ENCODE measurements at regions not wholly inside any gene's neighbourhood (a gene's known extent, or its start where the extent isn't known, plus 50 kb on each side); places are given as distances from the start of the nearest gene placed in this dataset.
"Not testable (repeated sequence)": the region's sequence is repeated elsewhere in the genome, so short reads cannot be mapped to it uniquely, and the experiment has no call there.

- not testable (repeated sequence) for H3K27me3 ChIP-seq (ENCODE audit: control insufficient read depth in 2 of 2, insufficient read depth in 1 of 2, low read length in 1 of 2); H3K36me3 ChIP-seq (ENCODE audit: control insufficient read depth in 2 of 2, insufficient read depth in 2 of 2, low read length in 1 of 2); H3K4me3 ChIP-seq (ENCODE audit: low read length in 2 of 2); H3K27ac ChIP-seq (ENCODE audit: low read depth in 1 of 2, low read length in 1 of 2); H3K4me1 ChIP-seq (ENCODE audit: control insufficient read depth in 2 of 2, insufficient read depth in 2 of 2, low read length in 2 of 2); H3K9me3 ChIP-seq (ENCODE audit: control insufficient read depth in 2 of 2, insufficient read depth in 1 of 2, low read length in 1 of 2); DNase-seq (ENCODE audit: low read depth in 6 of 9, low spot score in 9 of 9)
- no CpG with 5 or more reads among the region's 6 CpGs for WGBS
These were observed 165.8 kb upstream of the NBPF9 start for GRCh38 chr1:149269001-149269702.

DNA sequence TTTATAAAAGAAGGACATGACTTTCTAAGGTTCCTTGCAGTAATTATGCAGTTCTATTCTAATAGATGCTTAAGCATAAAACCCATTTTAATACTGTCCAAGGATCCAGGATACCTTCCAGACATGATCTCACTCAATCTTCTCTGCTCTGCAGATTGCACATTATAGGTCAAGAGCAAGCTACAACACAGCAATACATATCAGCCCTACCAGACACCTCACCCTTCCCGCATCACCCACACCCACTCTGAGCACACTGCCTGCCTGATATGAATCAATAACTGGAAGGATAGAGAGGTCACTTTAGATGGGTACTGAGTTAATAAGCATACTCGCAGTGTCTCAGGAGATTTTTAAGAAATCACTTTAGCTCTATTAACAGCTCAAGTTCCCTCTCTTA, 166.5 kb upstream of the NBPF9 start:
- not testable (repeated sequence) for H3K36me3 ChIP-seq (ENCODE audit: control insufficient read depth in 2 of 2, insufficient read depth in 2 of 2, low read length in 1 of 2); H3K4me1 ChIP-seq (ENCODE audit: control insufficient read depth in 2 of 2, insufficient read depth in 2 of 2, low read length in 2 of 2); H3K9me3 ChIP-seq (ENCODE audit: control insufficient read depth in 2 of 2, insufficient read depth in 1 of 2, low read length in 1 of 2); H3K27ac ChIP-seq (ENCODE audit: low read depth in 1 of 2, low read length in 1 of 2); H3K27me3 ChIP-seq (ENCODE audit: control insufficient read depth in 2 of 2, insufficient read depth in 1 of 2, low read length in 1 of 2); H3K4me3 ChIP-seq (ENCODE audit: low read length in 2 of 2); DNase-seq (ENCODE audit: low read depth in 6 of 9, low spot score in 9 of 9)
- no CpG with 5 or more reads among the region's 2 CpGs for WGBS

DNA sequence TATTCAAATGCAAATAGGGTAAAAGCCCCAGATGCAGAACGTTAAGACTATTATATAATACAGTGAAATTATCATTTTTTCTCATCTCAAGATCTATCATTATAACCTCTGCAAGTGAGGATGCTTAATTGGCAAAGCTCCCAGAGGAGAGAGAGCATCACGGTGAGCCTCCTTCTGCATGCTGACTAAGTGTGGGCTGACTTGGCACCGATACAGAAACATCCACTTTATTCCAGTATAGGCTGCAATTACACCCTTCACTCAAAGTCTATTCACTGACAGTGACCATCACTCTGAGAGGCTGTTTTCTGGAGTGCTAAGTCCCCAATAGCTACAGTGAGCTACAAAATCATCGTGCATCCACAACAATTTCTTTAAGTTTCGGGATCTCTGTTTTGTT, 171.1 kb upstream of the NBPF9 start:
- H3K9me3 ChIP-seq (ENCODE audit: control insufficient read depth in 2 of 2, insufficient read depth in 1 of 2, low read length in 1 of 2); H3K4me3 ChIP-seq (ENCODE audit: low read length in 2 of 2); H3K27ac ChIP-seq (ENCODE audit: low read depth in 1 of 2, low read length in 1 of 2); H3K27me3 ChIP-seq (ENCODE audit: control insufficient read depth in 2 of 2, insufficient read depth in 1 of 2, low read length in 1 of 2); DNase-seq (ENCODE audit: low read depth in 6 of 9, low spot score in 9 of 9); H3K36me3 ChIP-seq (ENCODE audit: control insufficient read depth in 2 of 2, insufficient read depth in 2 of 2, low read length in 1 of 2); H3K4me1 ChIP-seq (ENCODE audit: control insufficient read depth in 2 of 2, insufficient read depth in 2 of 2, low read length in 2 of 2): not testable (repeated sequence)
- 100% methylated on average over 2 of the region's 5 CpGs for WGBS

- not testable (repeated sequence) for H3K27me3 ChIP-seq (ENCODE audit: control insufficient read depth in 2 of 2, insufficient read depth in 1 of 2, low read length in 1 of 2); H3K27ac ChIP-seq (ENCODE audit: low read depth in 1 of 2, low read length in 1 of 2); H3K36me3 ChIP-seq (ENCODE audit: control insufficient read depth in 2 of 2, insufficient read depth in 2 of 2, low read length in 1 of 2); DNase-seq (ENCODE audit: low read depth in 6 of 9, low spot score in 9 of 9); H3K4me1 ChIP-seq (ENCODE audit: control insufficient read depth in 2 of 2, insufficient read depth in 2 of 2, low read length in 2 of 2); H3K4me3 ChIP-seq (ENCODE audit: low read length in 2 of 2); H3K9me3 ChIP-seq (ENCODE audit: control insufficient read depth in 2 of 2, insufficient read depth in 1 of 2, low read length in 1 of 2)
- WGBS, result no CpG with 5 or more reads among the region's 6 CpGs
These were observed 172.5 kb upstream of the NBPF9 start for GRCh38 chr1:149275802-149276201.

DNA sequence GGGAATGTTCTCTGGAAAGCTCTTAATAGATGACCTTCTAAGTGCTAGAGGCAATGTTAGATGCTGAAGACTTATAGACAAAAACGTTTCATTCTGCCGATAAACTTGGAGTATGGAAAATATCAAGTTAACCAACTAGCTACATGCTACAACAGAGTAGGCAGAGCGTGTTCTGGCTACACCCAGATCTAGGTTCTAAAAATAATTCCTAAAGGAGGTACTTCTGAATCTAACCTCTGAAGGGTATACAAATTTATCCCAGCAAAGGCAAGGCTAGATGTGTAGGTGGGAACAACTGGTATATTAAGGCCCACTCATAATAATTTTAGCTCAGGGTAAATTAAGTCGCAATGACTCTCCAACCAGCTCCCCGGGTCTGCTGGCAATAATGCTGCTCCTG, 173.1 kb upstream of the NBPF9 start:
- WGBS, result no CpG with 5 or more reads among the region's 5 CpGs
- H3K4me1 ChIP-seq (ENCODE audit: control insufficient read depth in 2 of 2, insufficient read depth in 2 of 2, low read length in 2 of 2); H3K4me3 ChIP-seq (ENCODE audit: low read length in 2 of 2); H3K9me3 ChIP-seq (ENCODE audit: control insufficient read depth in 2 of 2, insufficient read depth in 1 of 2, low read length in 1 of 2); H3K27ac ChIP-seq (ENCODE audit: low read depth in 1 of 2, low read length in 1 of 2); DNase-seq (ENCODE audit: low read depth in 6 of 9, low spot score in 9 of 9); H3K36me3 ChIP-seq (ENCODE audit: control insufficient read depth in 2 of 2, insufficient read depth in 2 of 2, low read length in 1 of 2); H3K27me3 ChIP-seq (ENCODE audit: control insufficient read depth in 2 of 2, insufficient read depth in 1 of 2, low read length in 1 of 2): not testable (repeated sequence)

DNA sequence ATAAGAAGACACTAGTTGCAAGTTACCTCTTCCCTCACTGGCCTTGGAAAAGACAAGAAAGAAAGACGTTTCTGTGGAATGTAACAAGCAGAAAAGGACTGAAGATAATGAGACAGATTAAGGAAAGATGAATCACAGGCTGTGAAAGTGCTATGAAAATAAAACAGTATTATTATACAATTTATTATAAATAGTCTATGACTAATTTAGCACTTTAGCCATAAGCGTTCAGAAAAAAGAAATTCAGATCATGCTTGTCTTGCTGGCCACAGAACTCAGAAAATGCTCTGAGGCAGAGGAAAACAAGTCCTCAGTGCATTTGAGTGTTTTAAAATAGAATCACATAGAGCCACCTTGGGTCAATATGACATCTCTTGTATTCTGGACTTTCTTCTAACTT, 174.8 kb upstream of the NBPF9 start:
- not testable (repeated sequence) for DNase-seq (ENCODE audit: low read depth in 6 of 9, low spot score in 9 of 9); H3K27ac ChIP-seq (ENCODE audit: low read depth in 1 of 2, low read length in 1 of 2); H3K27me3 ChIP-seq (ENCODE audit: control insufficient read depth in 2 of 2, insufficient read depth in 1 of 2, low read length in 1 of 2); H3K4me1 ChIP-seq (ENCODE audit: control insufficient read depth in 2 of 2, insufficient read depth in 2 of 2, low read length in 2 of 2); H3K9me3 ChIP-seq (ENCODE audit: control insufficient read depth in 2 of 2, insufficient read depth in 1 of 2, low read length in 1 of 2); H3K36me3 ChIP-seq (ENCODE audit: control insufficient read depth in 2 of 2, insufficient read depth in 2 of 2, low read length in 1 of 2); H3K4me3 ChIP-seq (ENCODE audit: low read length in 2 of 2)
- no CpG with 5 or more reads among the region's 2 CpGs for WGBS

DNA sequence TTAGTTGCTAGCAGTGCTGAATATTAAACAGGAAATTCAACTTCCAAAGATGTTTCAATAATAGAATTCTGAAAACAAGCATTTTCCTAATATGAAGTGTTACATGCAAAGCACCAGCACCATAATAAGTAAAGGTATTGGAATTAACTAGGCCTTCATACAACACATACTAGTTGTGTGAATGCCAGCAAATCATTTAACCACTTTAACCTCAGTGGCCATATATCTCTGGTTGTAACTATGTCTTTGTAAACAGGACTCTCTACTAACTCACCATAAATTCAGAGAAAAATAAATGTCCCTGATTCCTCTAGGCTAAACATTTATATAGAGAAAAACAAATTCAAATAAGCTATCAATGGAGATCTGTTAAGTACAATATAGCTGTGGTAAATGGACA, 175.7 kb upstream of the NBPF9 start:
- not testable (repeated sequence) for H3K4me1 ChIP-seq (ENCODE audit: control insufficient read depth in 2 of 2, insufficient read depth in 2 of 2, low read length in 2 of 2); H3K27ac ChIP-seq (ENCODE audit: low read depth in 1 of 2, low read length in 1 of 2); H3K27me3 ChIP-seq (ENCODE audit: control insufficient read depth in 2 of 2, insufficient read depth in 1 of 2, low read length in 1 of 2); DNase-seq (ENCODE audit: low read depth in 6 of 9, low spot score in 9 of 9); H3K9me3 ChIP-seq (ENCODE audit: control insufficient read depth in 2 of 2, insufficient read depth in 1 of 2, low read length in 1 of 2); H3K36me3 ChIP-seq (ENCODE audit: control insufficient read depth in 2 of 2, insufficient read depth in 2 of 2, low read length in 1 of 2); H3K4me3 ChIP-seq (ENCODE audit: low read length in 2 of 2)

DNA sequence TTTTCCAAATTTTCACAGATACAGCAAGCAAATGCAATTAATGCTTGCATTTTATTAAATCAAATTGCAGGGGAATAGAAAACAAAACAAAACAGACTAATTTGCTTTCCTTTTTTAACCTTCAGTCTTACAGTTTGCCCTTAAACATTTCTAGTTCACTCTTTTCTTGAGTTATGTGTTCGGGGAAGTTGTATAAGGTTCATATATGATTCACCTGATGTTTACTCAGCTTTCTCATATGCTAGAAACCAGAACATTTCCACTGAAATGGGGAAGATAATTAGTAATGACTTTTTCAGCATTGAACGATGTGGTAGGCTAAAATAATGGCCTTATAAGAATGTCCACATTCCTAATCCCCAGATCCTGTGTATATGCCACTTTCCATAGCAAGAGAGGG, 176.2 kb upstream of the NBPF9 start:
- 100% methylated on average over 1 of the region's 2 CpGs for WGBS
- not testable (repeated sequence) for H3K9me3 ChIP-seq (ENCODE audit: control insufficient read depth in 2 of 2, insufficient read depth in 1 of 2, low read length in 1 of 2)

GRCh38 chr1:149284773-149285172, 181.4 kb upstream of the NBPF9 start:
- H3K27ac ChIP-seq (ENCODE audit: low read depth in 1 of 2, low read length in 1 of 2); H3K36me3 ChIP-seq (ENCODE audit: control insufficient read depth in 2 of 2, insufficient read depth in 2 of 2, low read length in 1 of 2); DNase-seq (ENCODE audit: low read depth in 6 of 9, low spot score in 9 of 9); H3K4me1 ChIP-seq (ENCODE audit: control insufficient read depth in 2 of 2, insufficient read depth in 2 of 2, low read length in 2 of 2); H3K4me3 ChIP-seq (ENCODE audit: low read length in 2 of 2); H3K27me3 ChIP-seq (ENCODE audit: control insufficient read depth in 2 of 2, insufficient read depth in 1 of 2, low read length in 1 of 2); H3K9me3 ChIP-seq (ENCODE audit: control insufficient read depth in 2 of 2, insufficient read depth in 1 of 2, low read length in 1 of 2): not testable (repeated sequence)
- WGBS, result no CpG with 5 or more reads among the region's 4 CpGs

More for the DNA sequence above, 176.2 kb upstream of the NBPF9 start:
- H3K27me3 ChIP-seq (ENCODE audit: control insufficient read depth in 2 of 2, insufficient read depth in 1 of 2, low read length in 1 of 2); H3K4me1 ChIP-seq (ENCODE audit: control insufficient read depth in 2 of 2, insufficient read depth in 2 of 2, low read length in 2 of 2); H3K36me3 ChIP-seq (ENCODE audit: control insufficient read depth in 2 of 2, insufficient read depth in 2 of 2, low read length in 1 of 2); DNase-seq (ENCODE audit: low read depth in 6 of 9, low spot score in 9 of 9); H3K27ac ChIP-seq (ENCODE audit: low read depth in 1 of 2, low read length in 1 of 2); H3K4me3 ChIP-seq (ENCODE audit: low read length in 2 of 2): not testable (repeated sequence)

DNA sequence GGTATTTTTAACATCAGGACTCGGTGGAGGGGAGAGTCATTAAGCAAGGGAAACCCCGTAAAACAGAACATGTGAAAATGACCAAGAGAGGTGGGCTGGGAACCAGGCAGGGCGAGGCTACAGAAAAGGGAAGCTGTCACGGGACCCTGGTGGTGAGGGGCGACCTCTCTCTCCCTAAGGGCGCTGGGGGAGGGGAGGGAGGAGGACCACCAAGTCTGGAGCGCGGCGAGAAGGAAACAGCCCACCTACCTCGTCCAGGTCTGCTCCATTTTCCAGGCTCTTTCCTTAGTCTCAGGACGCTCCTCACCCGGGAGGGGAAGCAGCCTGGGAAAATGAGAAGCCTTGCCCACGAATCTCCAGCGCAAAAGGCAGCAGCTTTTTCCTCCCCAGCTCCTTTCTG, 181.9 kb upstream of the NBPF9 start:
- not testable (repeated sequence) for DNase-seq (ENCODE audit: low read depth in 6 of 9, low spot score in 9 of 9); H3K27me3 ChIP-seq (ENCODE audit: control insufficient read depth in 2 of 2, insufficient read depth in 1 of 2, low read length in 1 of 2); H3K36me3 ChIP-seq (ENCODE audit: control insufficient read depth in 2 of 2, insufficient read depth in 2 of 2, low read length in 1 of 2); H3K9me3 ChIP-seq (ENCODE audit: control insufficient read depth in 2 of 2, insufficient read depth in 1 of 2, low read length in 1 of 2); H3K4me1 ChIP-seq (ENCODE audit: control insufficient read depth in 2 of 2, insufficient read depth in 2 of 2, low read length in 2 of 2); H3K4me3 ChIP-seq (ENCODE audit: low read length in 2 of 2); H3K27ac ChIP-seq (ENCODE audit: low read depth in 1 of 2, low read length in 1 of 2)
- WGBS, result no CpG with 5 or more reads among the region's 14 CpGs

All from thymus (tissue), 11 donors.